K562 (cell line): ENCODE measurements at regions not wholly inside any gene's neighbourhood (a gene's known extent, or its start where the extent isn't known, plus 50 kb on each side); places are given as distances from the start of the nearest gene placed in this dataset.
A peak's percentile ranks its signal among the peaks of the same experiment; 100 is the strongest.

Experiments used
- CC2D1A ChIP-seq: fragments of 450-650 bp; IDR thresholded peaks from 2 replicates; pipeline ENCODE4 v1.6.1; 2017; ENCODE audit warnings: mild to moderate bottlenecking
- CHD2 ChIP-seq: IDR thresholded peaks from 2 replicates; pipeline ENCODE4 v1.6.1; 2011; ENCODE audit warnings: low read depth, low read length
- CREBBP ChIP-seq: IDR thresholded peaks from one replicate; pipeline ENCODE4 v1.6.1; 2012; ENCODE audit warnings: low read depth, mild to moderate bottlenecking, control low read depth, inconsistent platforms, low read length
- ELF2 ChIP-seq: fragments of 250-450 bp; sonication (Bioruptor Pico); IDR thresholded peaks from 2 replicates; pipeline ENCODE4 v1.5.0; 2021; ENCODE audit warnings: mild to moderate bottlenecking
- FOXA3 ChIP-seq, 2 experiments: fragments of 450-650 bp in 1 of 2; sonication (generic) in 1 of 2; formaldehyde crosslinking; IDR thresholded peaks in 1 of 2; conservative IDR thresholded peaks in 1 of 2; 2 replicates each; pipeline versions ENCODE4 v1.4.0 to v1.8.0; 2020 to 2022; ENCODE audit warnings: mild to moderate bottlenecking in 2 of 2, missing genetic modification reagents in 1 of 2
- MAFF ChIP-seq: IDR thresholded peaks from 2 replicates; pipeline ENCODE4 v1.6.1; 2012; ENCODE audit warnings: low read length, improper control_type of control experiment
- NBN ChIP-seq: fragments of 450-650 bp; IDR thresholded peaks from 2 replicates; pipeline ENCODE4 v1.6.1; 2016; ENCODE audit warnings: low read depth, mild to moderate bottlenecking
- PML ChIP-seq: IDR thresholded peaks from 2 replicates; pipeline ENCODE4 v1.6.1; 2012; ENCODE audit warnings: low read length, inconsistent platforms
- SMARCC2 ChIP-seq: fragments of 450-650 bp; IDR thresholded peaks from 2 replicates; pipeline ENCODE4 v1.6.1; 2017; ENCODE audit warnings: antibody characterized with exemption, moderate library complexity, mild to moderate bottlenecking, low read depth
- TBL1XR1 ChIP-seq, 2 experiments: IDR thresholded peaks; 2 replicates each; pipeline ENCODE4 v1.6.1; 2012; ENCODE audit warnings: improper control_type of control experiment in 2 of 2, low read length in 2 of 2, mild to moderate bottlenecking in 1 of 2
- U2AF2 ChIP-seq: fragments of 200-400 bp; formaldehyde crosslinking; optimal IDR thresholded peaks from 2 replicates; pipeline ENCODE3; 2017; ENCODE audit warnings: low read depth, mild to moderate bottlenecking, low read length
- USF1 ChIP-seq: sonication (generic); formaldehyde crosslinking; IDR thresholded peaks from 2 replicates; pipeline ENCODE4 v1.9.0; 2022; ENCODE audit warnings: mild to moderate bottlenecking, missing genetic modification reagents
- ZBTB11 ChIP-seq, 3 experiments: fragments of 200-800 bp in 1 of 3; fragments of 250-450 bp in 1 of 3; fragments of 450-650 bp in 1 of 3; sonication (Bioruptor Pico) in 1 of 3; sonication (Bioruptor generic) in 1 of 3; formaldehyde crosslinking in 1 of 3; IDR thresholded peaks; 2 replicates each; pipeline versions ENCODE4 v1.6.1 to v1.8.0; 2016 to 2022; ENCODE audit warnings: mild to moderate bottlenecking in 2 of 3, missing genetic modification characterization in 2 of 3, missing compliant biosample characterization in 1 of 3, moderate library complexity in 1 of 3
- ZNF134 ChIP-seq: fragments of 250-450 bp; sonication (Bioruptor Pico); conservative IDR thresholded peaks from 2 replicates; pipeline ENCODE4 v1.4.0; 2020
- ZNF395 ChIP-seq: fragments of 200-800 bp; sonication (Bioruptor generic); IDR thresholded peaks from 2 replicates; pipeline ENCODE4 v1.6.1; 2017; ENCODE audit warnings: missing genetic modification characterization, missing compliant biosample characterization
- ZZZ3 ChIP-seq: fragments of 450-650 bp; IDR thresholded peaks from 2 replicates; pipeline ENCODE4 v1.6.1; 2016; ENCODE audit warnings: antibody characterized with exemption, mild to moderate bottlenecking, moderate library complexity
- TF ChIP-seq, protein P1 (sequence below), 2 experiments: IDR thresholded peaks in 1 of 2; conservative IDR thresholded peaks in 1 of 2; 2 replicates each; pipeline ENCODE4 v1.6.1; 2016; ENCODE audit warnings: low read depth in 2 of 2, mild to moderate bottlenecking in 1 of 2, missing compliant biosample characterization in 1 of 2, missing genetic modification characterization in 1 of 2, moderate library complexity in 1 of 2

GRCh38 chr6:27693766-27694546 lies 218.2 kb downstream of the OR2B2 start (continued):
- TF ChIP-seq, protein P1, sequence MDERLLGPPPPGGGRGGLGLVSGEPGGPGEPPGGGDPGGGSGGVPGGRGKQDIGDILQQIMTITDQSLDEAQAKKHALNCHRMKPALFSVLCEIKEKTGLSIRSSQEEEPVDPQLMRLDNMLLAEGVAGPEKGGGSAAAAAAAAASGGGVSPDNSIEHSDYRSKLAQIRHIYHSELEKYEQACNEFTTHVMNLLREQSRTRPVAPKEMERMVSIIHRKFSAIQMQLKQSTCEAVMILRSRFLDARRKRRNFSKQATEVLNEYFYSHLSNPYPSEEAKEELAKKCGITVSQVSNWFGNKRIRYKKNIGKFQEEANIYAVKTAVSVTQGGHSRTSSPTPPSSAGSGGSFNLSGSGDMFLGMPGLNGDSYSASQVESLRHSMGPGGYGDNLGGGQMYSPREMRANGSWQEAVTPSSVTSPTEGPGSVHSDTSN (CRISPR knock-in tag; IDR thresholded peaks at IDR 0.05; ENCODE audit: low read depth) = no peak
- TF ChIP-seq, protein P1 (tag; conservative IDR thresholded peaks at IDR 0.05; ENCODE audit: low read depth) = peak; percentile 55; the same call in 1 of the 2 replicates
- no peak for TF ChIP-seq TBL1XR1 (IDR thresholded peaks at IDR 0.05; ENCODE audit: low read length in 2 of 2)
- TF ChIP-seq MAFF = peak; percentile 17; the same call in 1 of the 2 replicates
- 0 out of 2 replicates have a peak, but pooled peaks have one; percentile 67 for TF ChIP-seq SMARCC2
- peak; percentile 5; the same call in 1 of the 2 replicates for TF ChIP-seq NBN
- TF ChIP-seq ZZZ3 = no peak
- TF ChIP-seq ZBTB11 (CRISPR knock-in tag; IDR thresholded peaks at IDR 0.05) = peak in 1 of 3 experiments; percentile 81; a peak in 3 of 6 replicates
- TF ChIP-seq ELF2 (CRISPR knock-in tag) = peak; percentile 65; the same call in 1 of the 2 replicates
- no peak for TF ChIP-seq U2AF2
- no peak for TF ChIP-seq CHD2
- no peak for TF ChIP-seq USF1 (CRISPR knock-in tag)
- TF ChIP-seq PML = peak; percentile 32; the same call in 1 of the 2 replicates
- TF ChIP-seq ZNF395 (CRISPR knock-in tag) = no peak
- TF ChIP-seq FOXA3 (CRISPR knock-in tag; conservative IDR thresholded peaks at IDR 0.05 in 1 of 2, IDR thresholded peaks at IDR 0.05 in 1 of 2) = no peak
- TF ChIP-seq CREBBP = no peak
- peak; percentile 17; the same call in 1 of the 2 replicates for TF ChIP-seq CC2D1A
- no peak for TF ChIP-seq ZNF134 (CRISPR knock-in tag)
